ENCODE measurements at regions not wholly inside any gene's neighbourhood (a gene's known extent, or its start where the extent isn't known, plus 50 kb on each side); places are given as distances from the start of the nearest gene placed in this dataset.
A peak's percentile ranks its signal among the peaks of the same experiment; 100 is the strongest.

GRCh38 chr2:198268519-198268918 lies 464.1 kb downstream of the PLCL1 start:
- intact Hi-C loops (cut with DNase I), result no loop called here
- ATAC-seq (no peak), DNase-seq (ENCODE audit: low spot score) (no peak)

DNA sequence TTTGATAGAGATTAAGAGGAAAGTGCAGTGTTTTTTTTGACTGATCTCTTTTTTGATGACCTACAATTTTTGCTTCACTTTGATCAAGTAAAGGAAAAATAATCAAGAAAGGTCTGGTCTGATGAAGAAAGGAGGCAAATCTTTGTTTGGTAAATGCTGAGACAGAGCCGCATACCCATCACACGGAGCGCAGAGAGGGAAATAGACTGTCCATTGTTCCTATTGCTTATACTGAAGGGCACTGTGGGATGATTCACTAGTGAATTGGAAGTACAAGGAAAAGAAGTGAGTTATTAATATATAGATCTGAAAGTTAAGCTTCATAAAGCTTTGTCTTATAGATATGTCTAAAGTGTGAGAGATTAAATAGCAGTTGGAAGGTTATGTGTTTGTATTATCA lies 455.1 kb downstream of the PLCL1 start:
- ATAC-seq, result no peak
- intact Hi-C loops (cut with DNase I), result no loop called here
- DNase-seq (ENCODE audit: low spot score), result no peak

- ATAC-seq, result no peak
- DNase-seq (ENCODE audit: low spot score), result no peak
- intact Hi-C loops (cut with DNase I), result no loop called here
These were observed 450.2 kb downstream of the PLCL1 start for GRCh38 chr2:198254536-198255090.

DNA sequence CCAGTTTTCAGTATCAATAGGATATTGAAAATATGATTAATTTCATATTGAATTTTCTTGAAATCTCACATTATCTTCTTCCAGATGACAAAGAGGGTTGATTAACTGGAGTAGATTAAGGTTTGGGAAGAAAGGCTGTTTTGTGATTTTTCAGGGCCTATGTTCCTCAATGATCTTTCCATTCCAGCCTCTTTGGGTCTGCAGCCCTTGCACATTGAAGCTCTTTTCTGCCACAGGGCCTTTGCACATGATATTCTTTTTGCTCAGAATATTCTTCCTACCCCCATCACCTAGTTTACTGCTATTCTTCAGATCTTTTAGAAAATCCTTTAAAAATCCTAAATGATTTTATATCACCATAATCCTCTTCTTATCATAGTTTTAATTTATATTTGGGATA lies 449.6 kb downstream of the PLCL1 start:
- intact Hi-C loops (cut with DNase I), result no loop called here
- no peak for ATAC-seq

DNA sequence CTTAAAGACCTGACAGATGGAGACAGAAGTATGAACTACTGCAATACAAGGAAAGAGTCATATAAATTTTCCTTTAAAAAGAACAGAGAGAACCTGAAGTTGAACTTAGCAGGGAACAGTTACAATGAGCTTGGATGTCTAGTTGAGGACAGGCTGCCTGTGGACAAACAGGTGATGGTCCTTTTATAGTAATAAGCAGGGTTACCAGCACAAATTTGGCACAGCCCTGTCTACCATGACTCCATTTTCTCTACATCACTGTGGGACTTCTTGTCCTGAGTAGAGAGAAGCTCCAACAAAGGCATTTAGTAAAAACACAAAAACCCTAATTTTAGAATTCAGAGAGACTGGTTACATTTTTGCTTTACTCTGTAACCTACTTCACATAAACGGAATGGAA lies 448.1 kb downstream of the PLCL1 start:
- intact Hi-C loops (cut with DNase I), result no loop called here
- DNase-seq (ENCODE audit: low spot score), result no peak
- ATAC-seq, result no peak

More for the DNA sequence above, 449.6 kb downstream of the PLCL1 start:
- DNase-seq (ENCODE audit: low spot score), result no peak

GRCh38 chr2:198242093-198242492 lies 437.7 kb downstream of the PLCL1 start:
- ATAC-seq (no peak), DNase-seq (ENCODE audit: low spot score) (no peak)
- intact Hi-C loops (cut with DNase I), result no loop called here

- no peak for DNase-seq (ENCODE audit: low spot score)
- no peak for ATAC-seq
- intact Hi-C loops (cut with DNase I), result no loop called here
These were observed 434.0 kb downstream of the PLCL1 start for GRCh38 chr2:198238429-198238828.

DNA sequence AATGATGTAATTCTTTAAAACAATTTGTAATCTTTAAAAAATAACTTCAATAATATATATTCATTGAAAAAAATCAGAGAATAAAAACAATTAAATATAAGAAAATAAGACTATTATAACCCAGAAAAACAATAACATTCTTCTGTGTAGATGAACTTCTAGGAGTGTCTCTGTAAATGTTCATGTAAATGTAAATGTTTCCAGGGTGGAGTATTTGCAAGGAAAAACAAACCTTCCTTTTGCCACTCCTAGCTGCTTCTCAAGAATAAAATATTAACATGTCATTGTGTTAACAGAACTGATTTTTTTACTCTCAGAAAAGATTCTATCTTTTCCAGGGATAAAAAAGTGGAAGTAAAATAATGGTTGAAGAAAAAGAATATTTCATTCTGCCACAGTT lies 431.9 kb downstream of the PLCL1 start:
- intact Hi-C loops (cut with DNase I), result no loop called here
- DNase-seq (ENCODE audit: low spot score) (no peak), ATAC-seq (no peak)

DNA sequence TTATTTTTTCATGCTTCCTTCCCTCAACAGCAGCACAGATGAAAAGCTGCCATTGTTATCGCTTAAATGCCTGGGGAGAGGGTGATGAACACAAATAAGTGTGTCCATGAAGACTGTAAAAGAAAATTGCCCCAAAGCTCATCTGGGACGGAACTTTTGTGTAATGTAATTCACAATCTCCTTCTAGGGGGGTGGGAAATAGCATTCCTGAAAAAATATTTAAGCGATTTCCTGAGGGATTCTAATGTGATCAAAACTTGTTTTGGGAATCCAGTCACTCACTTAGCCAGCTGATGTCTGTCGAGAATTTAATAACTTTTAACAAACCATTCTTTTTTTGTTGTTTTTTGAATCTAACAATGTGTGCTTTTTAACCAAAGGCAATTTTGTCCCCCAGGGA lies 427.9 kb downstream of the PLCL1 start:
- DNase-seq (ENCODE audit: low spot score) (no peak), ATAC-seq (no peak)
- intact Hi-C loops (cut with DNase I), result no loop called here

DNA sequence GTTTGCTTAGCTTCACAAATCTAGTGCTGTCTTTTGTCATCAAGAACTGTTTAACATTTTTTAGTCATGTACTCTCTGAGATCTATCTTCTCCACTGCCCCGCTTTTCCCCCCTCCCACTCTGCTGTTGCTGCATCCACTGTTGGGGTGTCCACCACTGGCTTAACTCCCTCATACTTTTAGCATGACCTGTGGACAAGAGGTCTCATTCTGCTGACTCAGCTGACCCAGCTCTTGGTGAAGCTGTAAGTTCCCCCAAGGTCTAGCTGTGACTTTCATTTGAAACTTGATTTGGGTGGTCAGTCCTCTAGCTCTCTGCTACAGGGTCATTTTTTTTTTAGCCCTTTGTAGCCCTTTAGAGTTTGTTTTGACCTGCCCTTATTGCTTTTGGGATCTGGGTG lies 427.2 kb downstream of the PLCL1 start:
- DNase-seq (ENCODE audit: low spot score), result no peak
- intact Hi-C loops (cut with DNase I), result no loop called here
- no peak for ATAC-seq

GRCh38 chr2:198220763-198221610 lies 416.6 kb downstream of the PLCL1 start:
- intact Hi-C loops (cut with DNase I), result no loop called here
- no peak for ATAC-seq

GRCh38 chr2:198219292-198219691 lies 414.9 kb downstream of the PLCL1 start:
- ATAC-seq, result no peak
- intact Hi-C loops (cut with DNase I), result no loop called here
- DNase-seq (ENCODE audit: low spot score), result no peak

More at GRCh38 chr2:198220763-198221610, 416.6 kb downstream of the PLCL1 start:
- no peak for DNase-seq (ENCODE audit: low spot score)

DNA sequence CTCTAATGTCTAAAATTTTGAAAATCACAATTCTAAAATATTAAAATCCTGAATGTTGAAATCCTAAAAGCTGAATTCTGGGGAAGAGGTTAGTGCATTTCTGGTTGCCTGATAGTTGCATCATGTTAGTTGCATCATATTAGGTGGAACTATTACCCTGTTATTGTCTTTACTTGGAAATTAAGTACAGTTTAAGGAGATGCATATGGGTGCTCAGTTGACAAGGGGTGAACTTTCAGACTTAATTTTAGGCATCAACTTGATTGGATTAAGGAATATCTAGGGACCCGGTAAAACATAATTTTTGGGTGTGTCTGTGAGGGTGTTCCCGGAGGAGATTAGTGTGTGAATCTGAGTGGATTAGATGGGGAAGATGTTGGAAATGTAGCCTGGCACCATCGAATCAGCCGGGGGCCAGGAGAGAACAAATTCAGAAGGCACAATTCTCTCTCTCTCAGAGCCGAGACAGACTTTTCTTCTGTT lies 409.8 kb downstream of the PLCL1 start:
- ATAC-seq (peak; percentile 70), DNase-seq (ENCODE audit: low spot score) (no peak)
- intact Hi-C loops (cut with DNase I), result no loop called here

DNA sequence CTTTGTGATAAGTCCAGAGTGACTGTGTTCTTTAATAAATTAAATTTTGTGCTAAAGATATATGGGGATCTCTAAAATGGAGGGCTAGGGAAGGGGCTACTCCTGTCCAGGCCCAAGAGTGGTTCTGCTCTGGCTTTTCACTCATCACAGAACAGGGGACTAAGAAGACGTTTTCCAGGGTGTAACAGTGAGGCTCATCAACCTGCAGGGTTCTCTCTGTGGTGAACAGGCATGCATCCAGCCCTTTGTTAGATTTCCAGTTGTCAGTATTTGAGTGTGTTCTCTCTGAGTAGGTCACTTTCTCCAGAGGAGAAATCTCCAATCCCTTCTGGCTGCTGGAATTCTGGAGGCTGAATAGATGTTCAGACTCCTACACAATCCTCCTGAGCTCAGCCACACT lies 408.9 kb downstream of the PLCL1 start:
- ATAC-seq (no peak), DNase-seq (ENCODE audit: low spot score) (no peak)
- intact Hi-C loops (cut with DNase I), result no loop called here

DNA sequence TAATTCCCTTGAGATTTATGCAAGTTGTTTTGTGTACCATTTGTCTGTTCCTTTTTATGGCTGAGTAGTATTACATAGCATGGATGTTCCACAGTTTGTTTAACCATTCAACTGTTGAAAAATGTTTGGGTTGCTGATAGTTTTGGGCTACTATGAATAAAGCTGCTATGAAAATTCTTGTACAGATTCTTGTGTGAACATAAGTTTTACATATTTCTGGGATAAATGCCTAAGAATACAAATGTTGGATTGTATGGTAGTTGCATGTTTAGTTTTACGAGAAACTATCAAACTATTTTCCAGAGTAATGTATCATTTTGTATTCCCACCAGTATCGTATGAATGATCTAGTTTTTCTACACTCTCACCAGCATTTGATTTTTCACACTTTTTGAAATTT lies 407.3 kb downstream of the PLCL1 start:
- DNase-seq (ENCODE audit: low spot score) (no peak), ATAC-seq (no peak)
- intact Hi-C loops (cut with DNase I), result no loop called here

- intact Hi-C loops (cut with DNase I), result loop anchor here (1.0 kb wide), 1 partner anchor 31 kb away; no protein-coding TSS in a partner anchor
- no peak for DNase-seq (ENCODE audit: low spot score)
- ATAC-seq, result no peak
These were observed 399.1 kb downstream of the PLCL1 start for GRCh38 chr2:198203336-198204069.
